ENCODE measurements at regions not wholly inside any gene's neighbourhood (a gene's known extent, or its start where the extent isn't known, plus 50 kb on each side); places are given as distances from the start of the nearest gene placed in this dataset.

DNA sequence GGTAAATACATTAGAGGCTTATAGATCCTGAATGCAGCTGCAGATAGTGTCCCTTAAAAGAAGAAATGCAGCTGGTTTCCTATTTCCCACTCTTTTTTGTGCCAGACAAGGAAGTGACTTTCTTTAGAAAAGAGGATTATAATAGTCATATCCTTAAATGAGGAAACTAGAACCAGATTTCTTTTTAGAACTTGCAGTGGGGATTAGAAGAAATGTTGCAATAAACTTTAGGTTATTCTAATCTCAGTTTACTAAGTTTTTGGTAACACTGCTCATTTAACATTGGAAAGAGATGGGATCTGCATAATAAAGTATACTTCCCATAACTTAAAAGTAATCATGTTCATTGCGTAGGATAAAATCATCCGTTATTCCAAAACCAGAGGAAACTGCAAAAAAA lies 101.9 kb downstream of the SLIT2 start:
- no peak overlapping the region for H3K27ac ChIP-seq
- H3K36me3 ChIP-seq (replicated peaks) = no peaks in the 10 kb centered on the region
- TF ChIP-seq, protein P1, sequence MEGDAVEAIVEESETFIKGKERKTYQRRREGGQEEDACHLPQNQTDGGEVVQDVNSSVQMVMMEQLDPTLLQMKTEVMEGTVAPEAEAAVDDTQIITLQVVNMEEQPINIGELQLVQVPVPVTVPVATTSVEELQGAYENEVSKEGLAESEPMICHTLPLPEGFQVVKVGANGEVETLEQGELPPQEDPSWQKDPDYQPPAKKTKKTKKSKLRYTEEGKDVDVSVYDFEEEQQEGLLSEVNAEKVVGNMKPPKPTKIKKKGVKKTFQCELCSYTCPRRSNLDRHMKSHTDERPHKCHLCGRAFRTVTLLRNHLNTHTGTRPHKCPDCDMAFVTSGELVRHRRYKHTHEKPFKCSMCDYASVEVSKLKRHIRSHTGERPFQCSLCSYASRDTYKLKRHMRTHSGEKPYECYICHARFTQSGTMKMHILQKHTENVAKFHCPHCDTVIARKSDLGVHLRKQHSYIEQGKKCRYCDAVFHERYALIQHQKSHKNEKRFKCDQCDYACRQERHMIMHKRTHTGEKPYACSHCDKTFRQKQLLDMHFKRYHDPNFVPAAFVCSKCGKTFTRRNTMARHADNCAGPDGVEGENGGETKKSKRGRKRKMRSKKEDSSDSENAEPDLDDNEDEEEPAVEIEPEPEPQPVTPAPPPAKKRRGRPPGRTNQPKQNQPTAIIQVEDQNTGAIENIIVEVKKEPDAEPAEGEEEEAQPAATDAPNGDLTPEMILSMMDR (IDR thresholded peaks at IDR 0.05; ENCODE audit: low read depth, low read length, missing control alignments) = no peak
- no peak for DNase-seq
- no peak overlapping the region for H3K4me3 ChIP-seq (ENCODE audit: low read depth, low read length)
- no peaks in the 10 kb centered on the region for H3K27me3 ChIP-seq (replicated peaks)
- in situ Hi-C loops (cut with HindIII; ENCODE audit: low pct_ligation_motif_present, low sequenced_read_pairs) = no loop called here

DNA sequence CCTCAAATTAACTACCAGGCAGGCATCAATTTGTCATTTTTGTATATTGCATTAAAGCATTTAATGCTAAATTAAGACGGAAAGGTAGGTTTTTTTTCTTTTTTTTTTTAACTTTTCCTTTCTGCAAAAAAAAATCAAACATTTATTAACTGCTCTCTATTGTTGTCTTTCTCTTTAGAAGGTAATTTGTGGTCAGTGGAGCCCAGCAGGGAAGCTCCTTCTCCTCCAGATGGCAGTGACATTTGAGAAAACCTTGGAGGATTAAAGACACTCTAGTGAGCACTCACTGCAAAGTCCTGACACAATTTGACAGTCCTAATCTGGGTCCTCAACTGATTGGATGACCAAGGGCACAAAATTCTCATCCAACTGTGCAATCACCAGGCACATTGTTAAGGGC lies 102.4 kb downstream of the SLIT2 start:
- no peaks in the 10 kb centered on the region for H3K27me3 ChIP-seq (replicated peaks)
- in situ Hi-C loops (cut with HindIII; ENCODE audit: low pct_ligation_motif_present, low sequenced_read_pairs) = no loop called here
- no peak overlapping the region for H3K4me3 ChIP-seq (ENCODE audit: low read depth, low read length)
- H3K27ac ChIP-seq = no peak overlapping the region
- H3K36me3 ChIP-seq (replicated peaks) = no peaks in the 10 kb centered on the region
- TF ChIP-seq, protein P1 (IDR thresholded peaks at IDR 0.05; ENCODE audit: low read depth, low read length, missing control alignments) = no peak
- DNase-seq = no peak

DNA sequence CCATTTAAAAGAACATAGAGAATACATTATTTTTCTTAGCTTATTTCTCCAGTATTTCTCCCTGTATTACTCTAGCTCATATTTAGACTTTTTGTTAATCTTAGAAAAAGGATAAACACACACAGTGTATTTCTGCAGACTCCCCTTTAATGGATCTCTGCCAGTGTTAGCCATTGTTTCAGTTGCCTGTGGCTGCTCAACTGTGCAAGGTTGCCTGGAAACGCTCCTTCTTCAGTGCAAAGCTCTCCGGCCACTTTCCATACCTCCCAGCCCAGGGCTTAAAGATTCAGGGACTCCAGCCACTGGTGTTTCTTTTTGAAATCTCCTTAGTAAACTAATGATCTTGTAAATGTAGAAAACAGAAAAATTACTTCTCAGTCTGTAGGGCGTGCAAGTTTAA lies 104.9 kb downstream of the SLIT2 start:
- TF ChIP-seq, protein P1 (IDR thresholded peaks at IDR 0.05; ENCODE audit: low read depth, low read length, missing control alignments) = no peak
- no peaks in the 10 kb centered on the region for H3K36me3 ChIP-seq (replicated peaks)
- H3K27me3 ChIP-seq (replicated peaks) = no peaks in the 10 kb centered on the region
- in situ Hi-C loops (cut with HindIII; ENCODE audit: low pct_ligation_motif_present, low sequenced_read_pairs) = no loop called here
- H3K4me3 ChIP-seq (ENCODE audit: low read depth, low read length) = no peak overlapping the region
- H3K27ac ChIP-seq = no peak overlapping the region
- DNase-seq = no peak

DNA sequence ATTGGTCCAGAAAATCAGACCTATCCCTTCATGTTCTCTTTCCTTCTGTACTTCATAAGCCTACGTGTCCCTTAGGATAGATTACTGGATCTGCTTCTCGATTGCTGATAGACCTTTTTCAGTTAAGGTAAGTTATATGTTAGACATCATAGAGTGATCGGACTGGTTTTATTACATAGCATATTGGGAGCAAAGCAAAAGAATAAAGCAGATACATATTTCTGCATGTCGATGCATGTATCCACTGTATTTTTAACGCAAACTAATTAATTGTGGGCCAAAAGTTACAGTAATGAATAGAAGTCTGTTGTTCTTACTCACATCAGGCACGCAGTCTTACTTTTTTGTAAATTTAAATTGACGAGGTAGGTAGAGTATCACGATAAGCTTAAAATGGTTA lies 106.4 kb downstream of the SLIT2 start:
- H3K27ac ChIP-seq = no peak overlapping the region
- in situ Hi-C loops (cut with HindIII; ENCODE audit: low pct_ligation_motif_present, low sequenced_read_pairs) = no loop called here
- no peaks in the 10 kb centered on the region for H3K36me3 ChIP-seq (replicated peaks)
- H3K4me3 ChIP-seq (ENCODE audit: low read depth, low read length) = no peak overlapping the region
- DNase-seq = no peak
- TF ChIP-seq, protein P1 (IDR thresholded peaks at IDR 0.05; ENCODE audit: low read depth, low read length, missing control alignments) = no peak
- H3K27me3 ChIP-seq (replicated peaks) = no peaks in the 10 kb centered on the region

DNA sequence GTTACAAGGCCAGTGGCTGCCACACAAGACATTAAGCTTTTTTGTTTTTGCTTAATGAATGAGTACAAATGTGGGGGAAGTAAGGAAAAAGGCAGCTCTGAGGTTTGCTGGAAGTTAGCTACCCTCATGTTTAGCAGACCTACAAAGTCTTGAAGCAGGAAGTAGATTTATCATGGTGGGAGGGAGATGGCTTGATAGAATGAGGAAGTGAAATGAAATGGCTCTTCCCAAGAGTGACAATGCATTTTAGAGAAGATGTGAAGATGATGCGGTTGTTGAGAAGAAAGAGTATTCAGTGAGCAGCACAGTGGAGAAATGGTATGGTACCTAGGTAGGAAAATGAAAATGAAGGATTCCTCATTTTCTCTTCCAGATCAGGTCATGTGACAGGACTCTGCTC lies 108.0 kb downstream of the SLIT2 start:
- Histone ChIP-seq H3K27ac (no peak overlapping the region), H3K27me3 (replicated peaks) (no peaks in the 10 kb centered on the region), H3K36me3 (replicated peaks) (no peaks in the 10 kb centered on the region), H3K4me3 (ENCODE audit: low read depth, low read length) (no peak overlapping the region)
- in situ Hi-C loops (cut with HindIII; ENCODE audit: low pct_ligation_motif_present, low sequenced_read_pairs) = no loop called here
- TF ChIP-seq, protein P1 (IDR thresholded peaks at IDR 0.05; ENCODE audit: low read depth, low read length, missing control alignments) = no peak
- no peak for DNase-seq

DNA sequence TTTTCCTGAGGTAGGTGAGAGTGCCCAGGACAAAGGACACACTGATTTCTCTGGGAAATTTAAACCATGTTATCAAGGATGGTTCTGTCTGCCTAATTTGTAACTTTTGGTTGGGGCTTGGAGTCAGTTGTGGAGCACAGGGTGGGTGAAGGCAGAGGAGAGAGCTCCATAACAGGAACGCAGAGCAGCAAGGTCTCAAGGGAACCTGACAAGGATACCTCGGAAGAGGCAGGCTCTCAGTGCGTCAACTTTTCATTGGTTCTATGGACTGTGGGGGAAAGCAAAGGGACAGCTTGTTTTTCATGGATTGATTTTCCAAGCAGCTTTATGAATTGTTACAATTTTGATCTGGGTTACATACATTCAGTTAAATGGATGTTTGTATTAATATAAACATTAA lies 110.4 kb downstream of the SLIT2 start:
- no peak for DNase-seq
- no peaks in the 10 kb centered on the region for H3K36me3 ChIP-seq (replicated peaks)
- TF ChIP-seq, protein P1 (IDR thresholded peaks at IDR 0.05; ENCODE audit: low read depth, low read length, missing control alignments) = no peak
- H3K27me3 ChIP-seq (replicated peaks) = no peaks in the 10 kb centered on the region
- H3K27ac ChIP-seq = no peak overlapping the region
- in situ Hi-C loops (cut with HindIII; ENCODE audit: low pct_ligation_motif_present, low sequenced_read_pairs) = no loop called here
- H3K4me3 ChIP-seq (ENCODE audit: low read depth, low read length) = no peak overlapping the region

Data from brain microvascular endothelial cell (primary cell).